ENCODE measurements at regions not wholly inside any gene's neighbourhood (a gene's known extent, or its start where the extent isn't known, plus 50 kb on each side); places are given as distances from the start of the nearest gene placed in this dataset.
"Not testable (repeated sequence)": the region's sequence is repeated elsewhere in the genome, so short reads cannot be mapped to it uniquely, and the experiment has no call there.

DNA sequence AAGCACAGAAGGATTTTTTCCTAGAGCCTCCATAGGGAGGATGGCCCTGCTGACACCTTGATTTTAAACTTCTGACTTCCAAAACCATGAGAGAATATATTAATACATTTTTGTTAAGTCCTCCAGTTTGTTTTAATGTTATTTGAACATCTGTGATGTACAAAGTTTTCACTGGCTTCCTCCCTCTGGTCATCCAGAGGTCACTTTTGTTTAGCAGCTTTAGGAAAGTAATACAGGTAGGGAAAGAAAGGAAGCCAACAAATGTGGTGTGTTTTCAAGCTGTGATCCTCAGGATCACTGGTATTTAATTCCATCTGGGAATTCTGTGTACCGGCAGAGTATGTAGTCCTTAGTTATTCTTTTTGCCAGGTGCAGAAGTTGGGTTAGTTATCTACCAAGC lies 488.8 kb upstream of the ATXN8OS start:
- no peak for DNase-seq (ENCODE audit: low read depth)

DNA sequence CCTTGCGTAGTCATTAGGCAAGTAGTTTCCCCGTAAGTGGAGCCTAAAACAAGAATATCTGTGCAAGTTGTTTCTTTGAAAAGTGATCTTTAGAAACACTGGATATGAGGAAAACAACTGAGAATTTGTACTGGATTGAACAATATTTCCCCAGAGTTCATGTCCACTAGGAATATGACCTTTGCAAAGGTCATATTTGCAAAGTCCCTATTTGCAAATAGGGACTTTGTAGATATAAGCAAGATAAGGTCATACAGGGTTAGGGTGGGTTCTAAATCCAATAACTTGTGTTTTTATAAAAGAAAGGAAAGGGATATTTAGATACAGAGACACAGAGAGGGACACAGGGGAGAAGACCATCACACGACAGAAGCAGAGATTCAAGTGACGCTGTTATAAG lies 489.2 kb upstream of the ATXN8OS start:
- no peak for DNase-seq (ENCODE audit: low read depth)
- TF ChIP-seq, protein P1, sequence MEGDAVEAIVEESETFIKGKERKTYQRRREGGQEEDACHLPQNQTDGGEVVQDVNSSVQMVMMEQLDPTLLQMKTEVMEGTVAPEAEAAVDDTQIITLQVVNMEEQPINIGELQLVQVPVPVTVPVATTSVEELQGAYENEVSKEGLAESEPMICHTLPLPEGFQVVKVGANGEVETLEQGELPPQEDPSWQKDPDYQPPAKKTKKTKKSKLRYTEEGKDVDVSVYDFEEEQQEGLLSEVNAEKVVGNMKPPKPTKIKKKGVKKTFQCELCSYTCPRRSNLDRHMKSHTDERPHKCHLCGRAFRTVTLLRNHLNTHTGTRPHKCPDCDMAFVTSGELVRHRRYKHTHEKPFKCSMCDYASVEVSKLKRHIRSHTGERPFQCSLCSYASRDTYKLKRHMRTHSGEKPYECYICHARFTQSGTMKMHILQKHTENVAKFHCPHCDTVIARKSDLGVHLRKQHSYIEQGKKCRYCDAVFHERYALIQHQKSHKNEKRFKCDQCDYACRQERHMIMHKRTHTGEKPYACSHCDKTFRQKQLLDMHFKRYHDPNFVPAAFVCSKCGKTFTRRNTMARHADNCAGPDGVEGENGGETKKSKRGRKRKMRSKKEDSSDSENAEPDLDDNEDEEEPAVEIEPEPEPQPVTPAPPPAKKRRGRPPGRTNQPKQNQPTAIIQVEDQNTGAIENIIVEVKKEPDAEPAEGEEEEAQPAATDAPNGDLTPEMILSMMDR (conservative IDR thresholded peaks at IDR 0.05; ENCODE audit: low read length): no peak
- H3K4me3 ChIP-seq (ENCODE audit: low read length): no peak overlapping the region

More for the DNA sequence above, 488.8 kb upstream of the ATXN8OS start:
- H3K4me3 ChIP-seq (ENCODE audit: low read length): no peak overlapping the region
- TF ChIP-seq, protein P1 (conservative IDR thresholded peaks at IDR 0.05; ENCODE audit: low read length): no peak

DNA sequence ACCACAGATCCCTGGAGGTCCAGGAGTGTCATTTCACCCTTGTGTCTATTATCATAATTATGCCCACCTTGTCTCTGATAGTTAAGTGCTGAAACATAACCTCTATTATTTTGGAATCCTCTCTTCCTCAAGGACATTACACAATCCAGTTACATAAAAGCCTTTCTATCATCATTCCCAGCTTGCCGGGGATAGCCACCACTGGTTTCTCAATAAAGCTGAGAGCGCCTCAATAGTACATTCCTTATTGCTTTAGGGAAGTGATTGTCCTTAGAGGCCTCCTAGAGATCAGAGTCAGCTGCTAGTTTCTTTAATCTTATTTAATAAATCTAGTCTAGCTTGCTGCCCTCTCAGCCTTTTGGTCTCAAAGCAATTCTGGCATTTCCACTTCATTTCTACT lies 490.0 kb upstream of the ATXN8OS start:
- TF ChIP-seq, protein P1 (conservative IDR thresholded peaks at IDR 0.05; ENCODE audit: low read length): no peak
- H3K4me3 ChIP-seq (ENCODE audit: low read length): no peak overlapping the region
- DNase-seq (ENCODE audit: low read depth): no peak

DNA sequence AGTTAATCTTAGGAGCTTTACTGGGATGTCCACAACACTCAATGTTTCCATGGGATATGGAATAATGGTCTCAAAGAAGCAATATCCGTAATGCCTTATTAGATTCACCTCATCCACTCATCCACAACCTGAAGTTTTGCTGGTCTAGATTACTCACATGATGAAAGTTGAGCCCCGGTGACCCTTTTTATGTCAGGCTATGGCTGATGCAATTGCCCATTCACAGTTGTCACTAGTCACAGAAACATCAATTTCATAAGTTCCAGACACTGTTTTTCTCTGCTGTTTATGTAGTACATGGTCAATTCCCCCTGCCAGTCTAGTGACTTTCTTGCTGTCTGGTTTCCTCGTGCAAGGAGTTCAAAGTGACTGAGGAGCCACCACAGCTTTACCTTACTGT lies 491.2 kb upstream of the ATXN8OS start:
- no peak overlapping the region for H3K4me3 ChIP-seq (ENCODE audit: low read length)
- DNase-seq (ENCODE audit: low read depth): no peak
- TF ChIP-seq, protein P1 (conservative IDR thresholded peaks at IDR 0.05; ENCODE audit: low read length): no peak

DNA sequence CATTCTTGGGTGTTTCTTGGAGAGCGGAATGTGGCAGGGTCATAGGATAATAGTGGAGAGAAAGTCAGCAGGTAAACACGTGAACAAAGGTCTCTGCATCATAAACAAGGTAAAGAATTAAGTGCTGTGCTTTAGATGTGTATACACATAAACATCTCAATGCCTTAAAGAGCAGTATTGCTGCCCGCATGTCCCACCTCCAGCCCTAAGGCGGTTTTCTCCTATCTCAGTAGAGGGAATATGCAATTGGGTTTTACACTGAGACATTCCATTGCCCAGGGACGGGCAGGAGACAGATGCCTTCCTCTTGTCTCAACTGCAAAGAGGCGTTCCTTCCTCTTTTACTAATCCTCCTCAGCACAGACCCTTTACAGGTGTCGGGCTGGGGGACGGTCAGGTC lies 492.6 kb upstream of the ATXN8OS start:
- not testable (repeated sequence) for H3K4me3 ChIP-seq (ENCODE audit: low read length); DNase-seq (ENCODE audit: low read depth)

DNA sequence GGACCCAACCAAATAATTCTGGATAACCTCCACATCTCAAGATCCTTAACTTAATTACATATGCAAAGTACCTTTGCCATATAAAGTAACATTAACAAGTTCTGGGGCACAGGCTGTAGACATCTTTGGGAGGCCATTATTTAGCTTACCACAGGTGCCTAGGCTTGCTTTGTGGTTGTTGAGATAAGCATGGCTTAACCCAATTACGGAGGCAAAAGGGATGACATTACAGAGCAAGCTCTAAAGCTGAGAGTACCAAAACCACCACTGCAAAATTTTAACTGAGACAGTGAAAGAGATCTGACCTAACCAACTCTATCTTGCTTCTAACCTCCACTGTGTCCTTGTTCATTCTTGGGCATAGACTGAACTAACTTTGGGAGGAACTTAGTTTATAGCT lies 502.9 kb upstream of the ATXN8OS start:
- TF ChIP-seq, protein P1 (conservative IDR thresholded peaks at IDR 0.05; ENCODE audit: low read length): no peak
- DNase-seq (ENCODE audit: low read depth): no peak
- H3K4me3 ChIP-seq (ENCODE audit: low read length): no peak overlapping the region

DNA sequence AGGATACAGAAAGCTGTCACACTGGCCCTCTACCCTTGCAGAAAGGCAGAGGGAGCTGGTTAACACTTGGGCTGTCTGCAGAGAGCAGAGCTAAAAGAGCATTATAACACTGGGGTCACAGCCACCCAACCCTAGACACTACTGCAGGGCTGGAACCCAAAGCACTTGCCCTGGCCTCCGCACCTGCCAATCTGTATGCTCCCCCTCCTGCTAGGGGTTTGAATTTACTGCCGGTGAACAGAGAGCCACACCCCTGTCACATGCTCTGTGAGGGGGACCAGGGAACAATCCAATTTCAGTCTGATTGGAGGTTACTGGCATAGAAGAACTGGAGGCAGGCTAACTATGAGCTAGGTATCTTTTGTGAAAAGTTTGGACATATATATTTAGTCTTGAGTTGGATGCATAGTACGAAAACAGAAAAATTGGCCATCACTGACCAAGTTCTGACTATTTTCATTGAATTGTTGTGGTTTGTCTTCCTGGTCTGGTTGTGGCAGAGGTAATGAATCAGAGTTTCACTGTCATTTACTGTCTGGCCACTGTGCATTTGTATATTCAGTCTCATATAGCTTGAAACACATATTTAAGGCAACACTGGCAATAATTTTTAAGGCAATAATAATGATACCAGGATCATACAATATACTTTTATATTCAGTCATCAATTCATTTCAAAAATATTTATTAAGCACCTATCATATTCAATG lies 504.3 kb upstream of the ATXN8OS start:
- DNase-seq (ENCODE audit: low read depth): no peak
- H3K4me3 ChIP-seq (ENCODE audit: low read length): no peak overlapping the region
- TF ChIP-seq, protein P1 (conservative IDR thresholded peaks at IDR 0.05; ENCODE audit: low read length): no peak

Measured in AG10803 (cell line).